ENCODE measurements at regions not wholly inside any gene's neighbourhood (a gene's known extent, or its start where the extent isn't known, plus 50 kb on each side); places are given as distances from the start of the nearest gene placed in this dataset.
"Not testable (repeated sequence)": the region's sequence is repeated elsewhere in the genome, so short reads cannot be mapped to it uniquely, and the experiment has no call there.

DNA sequence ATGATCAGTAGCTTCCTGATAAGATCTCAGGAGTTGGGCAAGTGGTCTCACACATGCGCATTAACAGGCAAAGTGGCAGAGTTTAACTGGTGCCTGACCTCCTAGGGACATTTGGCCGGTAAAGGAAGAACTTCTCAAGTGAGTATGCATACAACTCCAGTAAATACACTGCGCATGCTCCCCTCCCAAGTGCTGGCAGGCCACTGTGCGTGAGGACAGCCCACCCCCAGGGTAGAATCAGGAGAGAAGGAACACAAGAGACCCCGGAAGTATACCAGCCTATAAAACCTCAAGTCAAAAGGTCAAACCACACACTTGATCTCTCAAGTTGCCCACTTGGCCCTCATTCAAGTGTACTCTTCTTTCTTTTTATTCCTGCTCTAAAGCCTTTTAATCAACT is 225.5 kb upstream of the ANKRD50 start:
- no peaks in the 10 kb centered on the region for H3K27me3 ChIP-seq (ENCODE audit: control insufficient read depth, insufficient read depth, low read length)
- H3K27ac ChIP-seq (ENCODE audit: low read length): peak overlapping the region; percentile 39
- WGBS (ENCODE audit: insufficient coverage): 40% methylated on average over 1 of the region's 5 CpGs
- peaks cover 16% of the 10 kb centered on the region for H3K4me1 ChIP-seq (ENCODE audit: control insufficient read depth, insufficient read depth, low read length)
- no peak overlapping the region for H3K4me3 ChIP-seq (ENCODE audit: low read length)
- no peaks in the 10 kb centered on the region for H3K9me3 ChIP-seq (replicated peaks; ENCODE audit: control insufficient read depth, low read depth, low read length)
- no peak for DNase-seq
- no peaks in the 10 kb centered on the region for H3K36me3 ChIP-seq (ENCODE audit: control insufficient read depth, insufficient read depth, low read length)

DNA sequence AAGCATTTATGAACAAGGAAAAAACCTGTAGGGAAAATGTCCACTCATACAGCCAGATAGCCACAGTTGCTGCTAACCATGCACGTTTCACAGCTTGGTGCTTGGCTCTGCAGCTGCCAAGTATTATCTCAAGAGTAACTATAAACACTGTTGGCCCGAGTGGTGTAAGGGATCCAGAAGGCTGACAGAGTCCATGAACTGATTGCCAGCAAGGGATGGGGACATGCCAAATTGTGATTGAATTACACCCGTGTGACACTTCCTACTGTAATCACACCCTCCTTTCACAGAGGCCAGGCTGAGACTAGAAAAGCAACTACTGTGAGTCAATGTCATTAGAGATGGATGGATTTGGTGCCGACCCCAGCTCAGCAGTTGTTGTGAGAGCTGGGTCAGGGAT is 223.9 kb upstream of the ANKRD50 start:
- H3K4me1 ChIP-seq (ENCODE audit: control insufficient read depth, insufficient read depth, low read length): peaks cover 16% of the 10 kb centered on the region
- no peak overlapping the region for H3K4me3 ChIP-seq (ENCODE audit: low read length)
- no peaks in the 10 kb centered on the region for H3K27me3 ChIP-seq (ENCODE audit: control insufficient read depth, insufficient read depth, low read length)
- 23% methylated on average over 1 of the region's 4 CpGs for WGBS (ENCODE audit: insufficient coverage)
- H3K27ac ChIP-seq (ENCODE audit: low read length): peak overlapping the region; percentile 83
- no peaks in the 10 kb centered on the region for H3K9me3 ChIP-seq (replicated peaks; ENCODE audit: control insufficient read depth, low read depth, low read length)
- peak; percentile 94 for DNase-seq
- H3K36me3 ChIP-seq (ENCODE audit: control insufficient read depth, insufficient read depth, low read length): no peaks in the 10 kb centered on the region

DNA sequence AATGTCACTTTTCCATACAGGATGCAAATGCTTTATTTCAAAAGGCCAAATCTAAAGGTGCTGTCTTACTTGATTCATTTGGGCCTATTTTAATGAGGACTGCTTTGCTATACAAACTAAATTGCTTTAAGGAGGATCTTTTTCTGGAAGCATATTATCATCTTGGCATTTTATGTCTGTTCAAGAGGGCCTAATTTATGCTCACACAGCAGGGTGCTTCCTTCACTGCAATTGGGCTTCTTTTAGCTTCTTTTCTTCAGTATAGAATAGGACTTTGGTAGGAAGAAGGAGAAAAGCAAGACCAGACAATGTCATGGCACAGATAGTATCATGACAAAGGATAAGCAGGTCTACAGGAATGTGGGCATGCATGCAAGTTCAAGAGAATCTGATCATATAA is 222.4 kb upstream of the ANKRD50 start:
- peaks cover 16% of the 10 kb centered on the region for H3K4me1 ChIP-seq (ENCODE audit: control insufficient read depth, insufficient read depth, low read length)
- no peak overlapping the region for H3K4me3 ChIP-seq (ENCODE audit: low read length)
- H3K27me3 ChIP-seq (ENCODE audit: control insufficient read depth, insufficient read depth, low read length): no peaks in the 10 kb centered on the region
- no peak overlapping the region for H3K27ac ChIP-seq (ENCODE audit: low read length)
- no peak for DNase-seq
- H3K36me3 ChIP-seq (ENCODE audit: control insufficient read depth, insufficient read depth, low read length): no peaks in the 10 kb centered on the region
- H3K9me3 ChIP-seq (replicated peaks; ENCODE audit: control insufficient read depth, low read depth, low read length): no peaks in the 10 kb centered on the region

DNA sequence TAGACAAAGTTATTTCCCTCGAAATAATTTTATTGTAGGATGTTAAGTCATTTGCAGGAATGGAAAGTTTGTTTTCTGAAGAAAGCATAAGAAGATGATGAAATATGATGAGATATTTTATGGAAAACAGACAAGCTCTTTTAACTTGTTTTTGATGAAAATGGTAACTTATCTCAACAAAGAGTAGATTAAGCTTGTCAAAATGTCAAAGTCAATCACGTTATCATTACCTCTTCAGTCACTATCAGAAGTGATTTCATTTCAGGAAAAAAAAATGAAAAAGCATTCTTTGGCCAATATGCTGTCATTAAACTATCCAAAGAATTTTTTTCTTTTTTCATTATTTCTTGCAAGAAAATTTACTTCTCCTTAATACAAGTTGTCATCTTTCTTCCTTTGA is 221.0 kb upstream of the ANKRD50 start:
- Histone ChIP-seq H3K27me3 (ENCODE audit: control insufficient read depth, insufficient read depth, low read length) (no peaks in the 10 kb centered on the region), H3K36me3 (ENCODE audit: control insufficient read depth, insufficient read depth, low read length) (no peaks in the 10 kb centered on the region), H3K4me3 (ENCODE audit: low read length) (no peak overlapping the region), H3K9me3 (replicated peaks; ENCODE audit: control insufficient read depth, low read depth, low read length) (no peaks in the 10 kb centered on the region), H3K4me1 (ENCODE audit: control insufficient read depth, insufficient read depth, low read length) (peaks cover 16% of the 10 kb centered on the region), H3K27ac (ENCODE audit: low read length) (no peak overlapping the region)
- no peak for DNase-seq
- no CpG with 5 or more reads among the region's 2 CpGs for WGBS (ENCODE audit: insufficient coverage)

DNA sequence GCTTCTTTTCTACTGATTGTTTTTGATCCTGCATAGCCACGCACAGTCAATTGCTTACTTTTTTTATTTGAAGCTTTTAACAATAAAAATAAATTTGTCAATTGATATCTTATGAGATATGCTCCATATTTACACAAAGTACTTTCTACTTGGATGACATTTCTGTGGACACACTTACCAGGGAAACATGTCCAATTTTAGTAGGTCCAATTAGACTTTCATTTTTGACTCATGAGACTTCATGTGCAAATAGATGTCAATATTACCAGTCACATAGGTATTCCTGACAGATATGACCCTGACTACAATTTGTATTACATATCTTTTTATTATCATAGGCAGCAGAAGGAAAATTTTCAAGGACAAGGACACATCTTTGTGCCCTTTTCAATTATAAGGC is 219.9 kb upstream of the ANKRD50 start:
- Histone ChIP-seq H3K4me1 (ENCODE audit: control insufficient read depth, insufficient read depth, low read length) (peaks cover 8% of the 10 kb centered on the region), H3K27me3 (ENCODE audit: control insufficient read depth, insufficient read depth, low read length) (no peaks in the 10 kb centered on the region), H3K9me3 (replicated peaks; ENCODE audit: control insufficient read depth, low read depth, low read length) (no peaks in the 10 kb centered on the region), H3K4me3 (ENCODE audit: low read length) (no peak overlapping the region), H3K36me3 (ENCODE audit: control insufficient read depth, insufficient read depth, low read length) (no peaks in the 10 kb centered on the region), H3K27ac (ENCODE audit: low read length) (no peak overlapping the region)
- DNase-seq: no peak
- WGBS (ENCODE audit: insufficient coverage): no CpG with 5 or more reads among the region's 1 CpG

DNA sequence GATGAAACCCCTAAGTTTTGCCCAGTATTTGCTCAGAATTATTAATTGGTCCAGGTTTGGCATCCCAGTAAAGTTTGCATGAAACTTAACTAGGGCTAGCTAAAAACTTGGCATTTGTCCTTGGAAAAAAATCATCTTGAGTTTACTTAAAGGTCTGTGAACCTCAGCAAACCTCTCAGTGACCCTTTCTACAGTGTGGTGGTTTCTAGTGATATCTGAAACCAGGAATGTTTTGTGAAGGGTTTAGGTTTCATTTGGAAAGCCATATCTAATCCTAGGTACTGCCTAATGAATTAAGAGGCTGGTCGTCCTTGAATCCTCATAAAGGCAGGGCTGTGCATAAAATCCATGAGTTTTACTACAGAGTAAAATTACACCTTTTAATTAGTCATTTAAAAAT is 218.5 kb upstream of the ANKRD50 start:
- peak; percentile 72 for DNase-seq
- WGBS (ENCODE audit: insufficient coverage): no CpG with 5 or more reads among the region's 1 CpG

DNA sequence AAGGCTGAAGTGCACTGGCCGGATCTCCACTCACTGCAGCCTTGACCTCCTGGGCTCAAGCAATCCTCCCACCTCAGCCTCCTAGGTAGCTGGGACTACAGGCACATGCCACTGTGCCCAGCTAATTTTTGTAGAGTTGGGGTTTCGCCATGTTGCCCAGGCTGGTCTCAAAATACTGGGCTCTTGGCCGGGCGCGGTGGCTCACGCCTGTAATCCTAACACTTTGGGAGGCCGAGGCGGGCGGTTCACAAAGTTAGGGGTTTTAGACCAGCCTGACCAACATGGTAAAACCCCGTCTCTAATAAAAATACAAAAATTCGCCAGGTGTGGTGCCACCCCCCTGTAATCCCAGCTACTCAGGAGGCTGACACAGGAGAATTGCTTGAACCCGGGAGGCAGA is 210.2 kb upstream of the ANKRD50 start:
- not testable (repeated sequence) for H3K4me1 ChIP-seq (ENCODE audit: control insufficient read depth, insufficient read depth, low read length); H3K36me3 ChIP-seq (ENCODE audit: control insufficient read depth, insufficient read depth, low read length); H3K27me3 ChIP-seq (ENCODE audit: control insufficient read depth, insufficient read depth, low read length); DNase-seq; H3K27ac ChIP-seq (ENCODE audit: low read length); H3K4me3 ChIP-seq (ENCODE audit: low read length); H3K9me3 ChIP-seq (replicated peaks; ENCODE audit: control insufficient read depth, low read depth, low read length)
- WGBS (ENCODE audit: insufficient coverage): 97% methylated on average over 10 of the region's 12 CpGs

More for the DNA sequence above, 218.5 kb upstream of the ANKRD50 start:
- Histone ChIP-seq H3K36me3 (ENCODE audit: control insufficient read depth, insufficient read depth, low read length) (no peaks in the 10 kb centered on the region), H3K4me3 (ENCODE audit: low read length) (no peak overlapping the region), H3K4me1 (ENCODE audit: control insufficient read depth, insufficient read depth, low read length) (peaks cover under 1% of the 10 kb centered on the region), H3K27ac (ENCODE audit: low read length) (no peak overlapping the region), H3K27me3 (ENCODE audit: control insufficient read depth, insufficient read depth, low read length) (no peaks in the 10 kb centered on the region), H3K9me3 (replicated peaks; ENCODE audit: control insufficient read depth, low read depth, low read length) (no peaks in the 10 kb centered on the region)

DNA sequence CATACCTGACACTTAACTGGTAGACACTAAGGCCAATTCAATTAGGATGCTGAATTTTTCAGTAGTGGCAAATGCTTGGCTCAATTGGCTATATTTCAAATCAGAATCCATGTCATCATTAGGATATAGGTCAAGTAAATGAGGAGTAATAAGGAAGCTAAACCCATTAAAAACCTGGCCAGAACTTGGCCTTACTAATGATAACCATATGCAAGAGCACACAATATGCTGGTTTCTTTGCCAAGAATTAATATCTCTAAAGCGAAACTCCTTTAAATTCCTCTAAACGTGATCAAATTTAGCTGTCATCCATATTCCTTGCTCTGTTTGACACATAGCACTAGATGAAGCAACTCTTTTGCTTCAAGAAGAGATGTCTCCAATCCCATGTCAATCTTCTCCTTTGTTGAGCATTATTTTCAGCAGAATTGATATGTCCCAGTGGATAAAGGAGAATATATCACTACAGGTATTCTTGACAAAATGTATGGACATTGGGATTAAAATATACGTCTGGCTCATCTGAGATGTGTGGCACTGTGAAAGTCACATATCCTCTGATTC is 206.1 kb upstream of the ANKRD50 start:
- WGBS (ENCODE audit: insufficient coverage): 32% methylated on average over 3 of the region's 3 CpGs

DNA sequence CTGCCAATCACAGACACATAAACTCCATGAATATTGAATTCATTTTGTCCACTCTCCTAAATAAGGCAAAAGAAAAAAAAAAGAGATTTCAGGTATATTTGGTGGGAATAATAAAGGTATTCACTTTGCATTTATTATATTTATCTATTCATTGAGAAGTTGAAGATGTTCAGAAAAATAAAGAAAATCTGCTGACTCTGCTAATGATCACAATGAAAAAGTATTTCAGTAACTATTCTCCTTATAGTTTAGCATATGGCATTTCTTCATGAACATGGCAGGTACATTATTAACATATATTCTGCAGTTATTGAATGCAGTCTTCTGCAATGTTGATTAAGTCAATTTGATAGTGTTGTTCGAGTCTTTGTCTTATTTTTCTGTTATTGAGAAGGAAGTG is 202.5 kb upstream of the ANKRD50 start:
- no CpG with 5 or more reads among the region's 1 CpG for WGBS (ENCODE audit: insufficient coverage)
- no peak for DNase-seq
- H3K4me1 ChIP-seq (ENCODE audit: control insufficient read depth, insufficient read depth, low read length): no peaks in the 10 kb centered on the region

More for the DNA sequence above, 206.1 kb upstream of the ANKRD50 start:
- DNase-seq: no peak
- Histone ChIP-seq H3K27ac (ENCODE audit: low read length) (no peak overlapping the region), H3K36me3 (ENCODE audit: control insufficient read depth, insufficient read depth, low read length) (no peaks in the 10 kb centered on the region), H3K9me3 (replicated peaks; ENCODE audit: control insufficient read depth, low read depth, low read length) (no peaks in the 10 kb centered on the region), H3K4me3 (ENCODE audit: low read length) (no peak overlapping the region), H3K4me1 (ENCODE audit: control insufficient read depth, insufficient read depth, low read length) (no peaks in the 10 kb centered on the region), H3K27me3 (ENCODE audit: control insufficient read depth, insufficient read depth, low read length) (no peaks in the 10 kb centered on the region)

DNA sequence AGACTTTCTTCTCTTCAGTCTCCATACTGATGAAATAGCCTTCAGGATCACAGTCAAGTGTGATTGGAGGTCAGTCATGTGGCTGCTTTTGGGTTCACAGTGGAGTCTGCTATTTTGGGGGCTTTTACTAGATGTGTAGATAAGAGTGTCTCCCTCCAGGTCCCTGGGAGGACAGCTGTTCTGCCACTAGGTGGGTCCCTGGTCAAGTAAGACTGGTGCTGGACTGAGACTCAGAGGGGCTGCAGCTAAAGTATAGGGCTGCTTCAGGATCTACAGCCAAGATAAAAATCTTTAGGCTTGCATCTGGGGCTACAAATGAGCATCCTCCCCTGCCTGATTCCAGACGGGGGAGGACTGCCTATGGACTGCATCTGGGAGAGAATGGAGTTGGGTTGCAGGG is 200.7 kb upstream of the ANKRD50 start:
- no peak overlapping the region for H3K4me3 ChIP-seq (ENCODE audit: low read length)
- no peak overlapping the region for H3K27ac ChIP-seq (ENCODE audit: low read length)
- H3K36me3 ChIP-seq (ENCODE audit: control insufficient read depth, insufficient read depth, low read length): no peaks in the 10 kb centered on the region
- H3K9me3 ChIP-seq (replicated peaks; ENCODE audit: control insufficient read depth, low read depth, low read length): peaks cover 12% of the 10 kb centered on the region
- no peaks in the 10 kb centered on the region for H3K4me1 ChIP-seq (ENCODE audit: control insufficient read depth, insufficient read depth, low read length)
- no peak for DNase-seq
- H3K27me3 ChIP-seq (ENCODE audit: control insufficient read depth, insufficient read depth, low read length): no peaks in the 10 kb centered on the region
- WGBS (ENCODE audit: insufficient coverage): 86% methylated on average over 1 of the region's 1 CpG

More for the DNA sequence above, 202.5 kb upstream of the ANKRD50 start:
- H3K36me3 ChIP-seq (ENCODE audit: control insufficient read depth, insufficient read depth, low read length): no peaks in the 10 kb centered on the region
- H3K9me3 ChIP-seq (replicated peaks; ENCODE audit: control insufficient read depth, low read depth, low read length): peaks cover 12% of the 10 kb centered on the region
- H3K27ac ChIP-seq (ENCODE audit: low read length): no peak overlapping the region
- H3K27me3 ChIP-seq (ENCODE audit: control insufficient read depth, insufficient read depth, low read length): no peaks in the 10 kb centered on the region
- no peak overlapping the region for H3K4me3 ChIP-seq (ENCODE audit: low read length)

DNA sequence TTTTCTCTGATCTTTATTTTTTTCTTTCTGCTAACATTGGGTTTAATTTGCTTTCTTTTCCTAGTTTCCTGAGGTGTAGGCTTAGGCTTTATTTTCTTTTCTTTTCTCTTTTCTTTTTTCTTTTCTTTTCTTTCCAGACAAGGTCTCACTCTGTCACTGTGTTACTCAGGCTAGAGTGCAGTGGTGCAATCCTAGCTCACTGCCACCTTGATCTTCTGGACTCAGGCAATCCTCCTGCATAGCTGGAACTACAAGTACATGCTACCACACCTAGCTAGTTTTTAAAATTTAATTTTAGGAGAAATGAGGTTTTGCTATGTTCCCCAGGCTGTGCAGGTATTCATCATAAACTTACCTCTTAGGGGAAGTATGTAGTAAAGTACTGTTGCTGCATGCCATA is 197.8 kb upstream of the ANKRD50 start:
- Histone ChIP-seq H3K4me3 (ENCODE audit: low read length) (no peak overlapping the region), H3K4me1 (ENCODE audit: control insufficient read depth, insufficient read depth, low read length) (no peaks in the 10 kb centered on the region), H3K9me3 (replicated peaks; ENCODE audit: control insufficient read depth, low read depth, low read length) (peaks cover 12% of the 10 kb centered on the region), H3K36me3 (ENCODE audit: control insufficient read depth, insufficient read depth, low read length) (no peaks in the 10 kb centered on the region), H3K27me3 (ENCODE audit: control insufficient read depth, insufficient read depth, low read length) (no peaks in the 10 kb centered on the region), H3K27ac (ENCODE audit: low read length) (no peak overlapping the region)
- no peak for DNase-seq

All from muscle of leg (tissue), 3 donors.